ENCODE measurements at regions not wholly inside any gene's neighbourhood (a gene's known extent, or its start where the extent isn't known, plus 50 kb on each side); places are given as distances from the start of the nearest gene placed in this dataset.

DNA sequence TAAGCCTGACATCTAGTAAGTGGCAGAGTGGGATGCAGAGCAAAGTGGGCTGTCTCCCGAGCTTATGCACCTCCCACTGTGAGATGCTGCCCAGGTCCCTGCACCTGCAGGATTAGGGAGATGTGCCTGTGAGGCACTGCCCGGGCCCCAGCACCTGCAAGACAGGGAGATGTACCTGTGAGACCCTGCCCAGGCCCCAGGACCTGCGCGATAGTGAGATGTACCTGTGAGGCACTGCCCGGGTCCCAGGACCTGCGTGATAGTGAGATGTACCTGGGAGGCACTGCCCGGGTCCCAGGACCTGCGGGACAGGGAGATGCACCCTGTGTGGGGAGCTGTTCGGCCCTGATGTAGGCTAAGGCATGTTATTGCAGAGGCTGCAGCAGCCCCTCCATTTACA is 622.8 kb downstream of the PTPRU start:
- Histone ChIP-seq H3K27me3 (ENCODE audit: control insufficient read depth in 4 of 4, insufficient read depth in 4 of 4, low read length in 3 of 4) (peaks cover 0 to 7% (median 2%) of the 10 kb centered on the region in 4 donors), H3K9ac (ENCODE audit: low read depth in 1 of 2, low read length in 2 of 2) (no peak overlapping the region), H3K4me3 (ENCODE audit: low read depth in 1 of 3, low read length in 3 of 3) (no peak overlapping the region), H3K27ac (ENCODE audit: low read depth in 1 of 2, low read length in 2 of 2) (no peak overlapping the region), H3K36me3 (ENCODE audit: control insufficient read depth in 4 of 4, insufficient read depth in 3 of 4, low read depth in 1 of 4, low read length in 3 of 4) (peaks cover 0 to 2% (median 0%) of the 10 kb centered on the region in 4 donors), H3K9me3 (ENCODE audit: control insufficient read depth in 4 of 4, low read length in 3 of 4) (peaks cover 6 to 20% (median 10%) of the 10 kb centered on the region in 4 donors), H3K4me1 (ENCODE audit: control insufficient read depth in 4 of 4, insufficient read depth in 4 of 4, low read length in 3 of 4) (no peaks in the 10 kb centered on the region)
- no peak for DNase-seq (ENCODE audit: low spot score)
- TF ChIP-seq RAD21 (IDR thresholded peaks at IDR 0.05) (no peak), YY1 (IDR thresholded peaks at IDR 0.05) (no peak), GABPA (IDR thresholded peaks at IDR 0.05 in 1 of 2, conservative IDR thresholded peaks at IDR 0.05 in 1 of 2) (no peak), HNF4A (conservative IDR thresholded peaks at IDR 0.05) (no peak), SP1 (IDR thresholded peaks at IDR 0.05) (no peak), FOXA2 (IDR thresholded peaks at IDR 0.05) (no peak), NR2F2 (IDR thresholded peaks at IDR 0.05) (no peak), TAF1 (conservative IDR thresholded peaks at IDR 0.05) (no peak), EGR1 (IDR thresholded peaks at IDR 0.05; ENCODE audit: low read depth in 2 of 2) (no peak), FOXA1 (IDR thresholded peaks at IDR 0.05) (no peak)
- TF ChIP-seq, protein P1, sequence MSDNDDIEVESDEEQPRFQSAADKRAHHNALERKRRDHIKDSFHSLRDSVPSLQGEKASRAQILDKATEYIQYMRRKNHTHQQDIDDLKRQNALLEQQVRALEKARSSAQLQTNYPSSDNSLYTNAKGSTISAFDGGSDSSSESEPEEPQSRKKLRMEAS (IDR thresholded peaks at IDR 0.05), result no peak
- TF ChIP-seq, protein P2, sequence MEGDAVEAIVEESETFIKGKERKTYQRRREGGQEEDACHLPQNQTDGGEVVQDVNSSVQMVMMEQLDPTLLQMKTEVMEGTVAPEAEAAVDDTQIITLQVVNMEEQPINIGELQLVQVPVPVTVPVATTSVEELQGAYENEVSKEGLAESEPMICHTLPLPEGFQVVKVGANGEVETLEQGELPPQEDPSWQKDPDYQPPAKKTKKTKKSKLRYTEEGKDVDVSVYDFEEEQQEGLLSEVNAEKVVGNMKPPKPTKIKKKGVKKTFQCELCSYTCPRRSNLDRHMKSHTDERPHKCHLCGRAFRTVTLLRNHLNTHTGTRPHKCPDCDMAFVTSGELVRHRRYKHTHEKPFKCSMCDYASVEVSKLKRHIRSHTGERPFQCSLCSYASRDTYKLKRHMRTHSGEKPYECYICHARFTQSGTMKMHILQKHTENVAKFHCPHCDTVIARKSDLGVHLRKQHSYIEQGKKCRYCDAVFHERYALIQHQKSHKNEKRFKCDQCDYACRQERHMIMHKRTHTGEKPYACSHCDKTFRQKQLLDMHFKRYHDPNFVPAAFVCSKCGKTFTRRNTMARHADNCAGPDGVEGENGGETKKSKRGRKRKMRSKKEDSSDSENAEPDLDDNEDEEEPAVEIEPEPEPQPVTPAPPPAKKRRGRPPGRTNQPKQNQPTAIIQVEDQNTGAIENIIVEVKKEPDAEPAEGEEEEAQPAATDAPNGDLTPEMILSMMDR (IDR thresholded peaks at IDR 0.05; ENCODE audit: low read depth, low read length, missing input control), result no peak
- TF ChIP-seq, protein P3, sequence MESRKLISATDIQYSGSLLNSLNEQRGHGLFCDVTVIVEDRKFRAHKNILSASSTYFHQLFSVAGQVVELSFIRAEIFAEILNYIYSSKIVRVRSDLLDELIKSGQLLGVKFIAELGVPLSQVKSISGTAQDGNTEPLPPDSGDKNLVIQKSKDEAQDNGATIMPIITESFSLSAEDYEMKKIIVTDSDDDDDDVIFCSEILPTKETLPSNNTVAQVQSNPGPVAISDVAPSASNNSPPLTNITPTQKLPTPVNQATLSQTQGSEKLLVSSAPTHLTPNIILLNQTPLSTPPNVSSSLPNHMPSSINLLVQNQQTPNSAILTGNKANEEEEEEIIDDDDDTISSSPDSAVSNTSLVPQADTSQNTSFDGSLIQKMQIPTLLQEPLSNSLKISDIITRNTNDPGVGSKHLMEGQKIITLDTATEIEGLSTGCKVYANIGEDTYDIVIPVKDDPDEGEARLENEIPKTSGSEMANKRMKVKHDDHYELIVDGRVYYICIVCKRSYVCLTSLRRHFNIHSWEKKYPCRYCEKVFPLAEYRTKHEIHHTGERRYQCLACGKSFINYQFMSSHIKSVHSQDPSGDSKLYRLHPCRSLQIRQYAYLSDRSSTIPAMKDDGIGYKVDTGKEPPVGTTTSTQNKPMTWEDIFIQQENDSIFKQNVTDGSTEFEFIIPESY (IDR thresholded peaks at IDR 0.05), result no peak
- TF ChIP-seq, protein P4, sequence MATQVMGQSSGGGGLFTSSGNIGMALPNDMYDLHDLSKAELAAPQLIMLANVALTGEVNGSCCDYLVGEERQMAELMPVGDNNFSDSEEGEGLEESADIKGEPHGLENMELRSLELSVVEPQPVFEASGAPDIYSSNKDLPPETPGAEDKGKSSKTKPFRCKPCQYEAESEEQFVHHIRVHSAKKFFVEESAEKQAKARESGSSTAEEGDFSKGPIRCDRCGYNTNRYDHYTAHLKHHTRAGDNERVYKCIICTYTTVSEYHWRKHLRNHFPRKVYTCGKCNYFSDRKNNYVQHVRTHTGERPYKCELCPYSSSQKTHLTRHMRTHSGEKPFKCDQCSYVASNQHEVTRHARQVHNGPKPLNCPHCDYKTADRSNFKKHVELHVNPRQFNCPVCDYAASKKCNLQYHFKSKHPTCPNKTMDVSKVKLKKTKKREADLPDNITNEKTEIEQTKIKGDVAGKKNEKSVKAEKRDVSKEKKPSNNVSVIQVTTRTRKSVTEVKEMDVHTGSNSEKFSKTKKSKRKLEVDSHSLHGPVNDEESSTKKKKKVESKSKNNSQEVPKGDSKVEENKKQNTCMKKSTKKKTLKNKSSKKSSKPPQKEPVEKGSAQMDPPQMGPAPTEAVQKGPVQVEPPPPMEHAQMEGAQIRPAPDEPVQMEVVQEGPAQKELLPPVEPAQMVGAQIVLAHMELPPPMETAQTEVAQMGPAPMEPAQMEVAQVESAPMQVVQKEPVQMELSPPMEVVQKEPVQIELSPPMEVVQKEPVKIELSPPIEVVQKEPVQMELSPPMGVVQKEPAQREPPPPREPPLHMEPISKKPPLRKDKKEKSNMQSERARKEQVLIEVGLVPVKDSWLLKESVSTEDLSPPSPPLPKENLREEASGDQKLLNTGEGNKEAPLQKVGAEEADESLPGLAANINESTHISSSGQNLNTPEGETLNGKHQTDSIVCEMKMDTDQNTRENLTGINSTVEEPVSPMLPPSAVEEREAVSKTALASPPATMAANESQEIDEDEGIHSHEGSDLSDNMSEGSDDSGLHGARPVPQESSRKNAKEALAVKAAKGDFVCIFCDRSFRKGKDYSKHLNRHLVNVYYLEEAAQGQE (IDR thresholded peaks at IDR 0.05), result no peak
- 81% methylated on average over 9 of the region's 9 CpGs for WGBS

DNA sequence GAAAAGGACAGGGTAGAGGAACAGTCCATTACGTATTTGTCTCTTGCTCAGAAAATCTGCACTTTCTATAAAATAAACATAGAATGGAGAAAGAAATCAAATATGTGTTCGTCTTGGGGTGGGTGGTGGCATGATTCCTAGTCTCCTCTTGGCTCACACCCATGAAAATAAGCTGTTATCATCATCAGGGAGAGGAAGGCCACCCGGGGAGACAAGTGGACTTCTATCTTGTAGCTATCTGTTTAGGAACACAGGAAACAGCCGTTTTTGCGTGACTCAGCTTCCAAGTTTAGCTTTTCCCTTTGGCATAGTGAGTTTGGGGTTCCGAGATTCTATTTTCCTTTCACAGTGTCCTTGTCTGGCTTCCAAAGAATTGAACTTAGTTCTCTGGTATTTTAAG is 622.3 kb downstream of the PTPRU start:
- Histone ChIP-seq H3K4me3 (ENCODE audit: low read depth in 1 of 3, low read length in 3 of 3) (no peak overlapping the region), H3K27ac (ENCODE audit: low read depth in 1 of 2, low read length in 2 of 2) (no peak overlapping the region), H3K4me1 (ENCODE audit: control insufficient read depth in 4 of 4, insufficient read depth in 4 of 4, low read length in 3 of 4) (no peaks in the 10 kb centered on the region), H3K9me3 (ENCODE audit: control insufficient read depth in 4 of 4, low read length in 3 of 4) (peaks cover 6 to 20% (median 10%) of the 10 kb centered on the region in 4 donors), H3K9ac (ENCODE audit: low read depth in 1 of 2, low read length in 2 of 2) (no peak overlapping the region), H3K36me3 (ENCODE audit: control insufficient read depth in 4 of 4, insufficient read depth in 3 of 4, low read depth in 1 of 4, low read length in 3 of 4) (peaks cover 0 to 2% (median 0%) of the 10 kb centered on the region in 4 donors), H3K27me3 (ENCODE audit: control insufficient read depth in 4 of 4, insufficient read depth in 4 of 4, low read length in 3 of 4) (peaks cover 0 to 7% (median 2%) of the 10 kb centered on the region in 4 donors)
- no peak for DNase-seq (ENCODE audit: low spot score)
- WGBS, result 58% methylated on average over 6 of the region's 6 CpGs
- TF ChIP-seq HNF4A (conservative IDR thresholded peaks at IDR 0.05) (no peak), RXRA (IDR thresholded peaks at IDR 0.05) (no peak), SP1 (IDR thresholded peaks at IDR 0.05) (no peak)
- TF ChIP-seq, protein P1 (IDR thresholded peaks at IDR 0.05), result no peak
